CD14-positive monocyte (primary cell): ENCODE measurements at regions not wholly inside any gene's neighbourhood (a gene's known extent, or its start where the extent isn't known, plus 50 kb on each side); places are given as distances from the start of the nearest gene placed in this dataset.

ENCODE experiments used
- DNase-seq, 3 donors: peaks; one replicate each; pipeline ENCODE4 v3.0.0-alpha.2; 2011 to 2022
- H2AFZ ChIP-seq: 2 replicates; pipeline ENCODE4 v1.6.0; 2012; ENCODE audit warnings: mild to moderate bottlenecking, low read depth, low read length, inconsistent platforms; ENCODE audit not compliant: insufficient read depth, poor library complexity, severe bottlenecking
- H3K27ac ChIP-seq, 2 donors: 1 replicate in 1 of 2; 2 replicates in 1 of 2; pipeline ENCODE4 v1.5.1; 2012 to 2013; ENCODE audit warnings: low read length in 2 of 2, control low read depth in 1 of 2, inconsistent platforms in 1 of 2, low read depth in 1 of 2, mild to moderate bottlenecking in 1 of 2
- H3K27me3 ChIP-seq, 2 donors: one replicate each; pipeline versions ENCODE4 v1.6.0 to v1.6.1; 2011 to 2013; ENCODE audit warnings: low read length in 2 of 2; ENCODE audit not compliant: control insufficient read depth in 2 of 2, insufficient read depth in 2 of 2
- H3K36me3 ChIP-seq, 2 donors: replicated peaks in 1 of 2; 1 replicate in 1 of 2; 2 replicates in 1 of 2; pipeline versions ENCODE4 v1.5.1 to v1.6.1; 2012 to 2013; ENCODE audit warnings: low read length in 2 of 2, control low read depth in 1 of 2, inconsistent platforms in 1 of 2, mild to moderate bottlenecking in 1 of 2; ENCODE audit not compliant: insufficient read depth in 2 of 2, control insufficient read depth in 1 of 2
- H3K4me1 ChIP-seq, 2 donors: 1 replicate in 1 of 2; 2 replicates in 1 of 2; pipeline versions ENCODE4 v1.5.1 to v1.6.1; 2012 to 2013; ENCODE audit warnings: low read length in 2 of 2, control low read depth in 1 of 2, inconsistent platforms in 1 of 2, mild to moderate bottlenecking in 1 of 2, moderate library complexity in 1 of 2; ENCODE audit not compliant: insufficient read depth in 2 of 2, control insufficient read depth in 1 of 2
- H3K4me2 ChIP-seq: replicated peaks from 2 replicates; pipeline ENCODE3; 2012; ENCODE audit warnings: low read length, moderate library complexity, mild to moderate bottlenecking; ENCODE audit not compliant: poor library complexity, severe bottlenecking; ENCODE audit errors: extremely low read depth
- H3K4me3 ChIP-seq, 3 experiments: fragments of 200-600 bp in 1 of 3; sonication (generic) in 1 of 3; replicated peaks in 1 of 3; 1 replicate in 2 of 3; 2 replicates in 1 of 3; pipeline ENCODE4 v1.5.1; 2011 to 2013; ENCODE audit warnings: low read length in 3 of 3, mild to moderate bottlenecking in 3 of 3, control low read depth in 2 of 3, low read depth in 2 of 3, inconsistent platforms in 1 of 3, moderate library complexity in 1 of 3
- H3K79me2 ChIP-seq: 2 replicates; pipeline ENCODE4 v1.6.0; 2012; ENCODE audit warnings: mild to moderate bottlenecking, control low read depth, inconsistent platforms, low read length, moderate library complexity; ENCODE audit not compliant: insufficient read depth
- H3K9ac ChIP-seq: 2 replicates; pipeline ENCODE4 v1.6.0; 2017; ENCODE audit warnings: low read length, mild to moderate bottlenecking; ENCODE audit not compliant: insufficient read depth, poor library complexity, severe bottlenecking
- H3K9me3 ChIP-seq, 2 donors: replicated peaks in 1 of 2; 1 replicate in 1 of 2; 2 replicates in 1 of 2; pipeline versions ENCODE4 v1.5.1 to v1.6.1; 2012 to 2013; ENCODE audit warnings: low read length in 2 of 2, control low read depth in 1 of 2; ENCODE audit not compliant: control insufficient read depth in 1 of 2, insufficient read depth in 1 of 2
- H4K20me1 ChIP-seq: 2 replicates; pipeline ENCODE4 v1.6.0; 2012; ENCODE audit warnings: mild to moderate bottlenecking, low read length, control low read depth, moderate library complexity; ENCODE audit not compliant: insufficient read depth
- H3K27ac Mint-ChIP-seq, 7 donors: one replicate each; pipeline ENCODE4 v1.8.0; 2020; ENCODE audit warnings: mild to moderate bottlenecking in 7 of 7, mixed read lengths in 7 of 7, moderate library complexity in 6 of 7, inconsistent platforms in 2 of 7
- H3K27me3 Mint-ChIP-seq, 3 donors: one replicate each; pipeline ENCODE4 v1.8.0; 2021 to 2022; ENCODE audit warnings: low read depth in 3 of 3, mild to moderate bottlenecking in 3 of 3, mixed read lengths in 3 of 3, moderate library complexity in 3 of 3, inconsistent platforms in 1 of 3
- H3K36me3 Mint-ChIP-seq, 2 donors: one replicate each; pipeline ENCODE4 v1.8.0; 2020; ENCODE audit warnings: mixed read lengths in 2 of 2, inconsistent platforms in 1 of 2, mild to moderate bottlenecking in 1 of 2
- H3K4me1 Mint-ChIP-seq: one replicate; pipeline ENCODE4 v1.8.0; 2020; ENCODE audit warnings: mild to moderate bottlenecking, mixed read lengths
- H3K4me3 Mint-ChIP-seq, 2 donors: one replicate each; pipeline ENCODE4 v1.8.0; 2020; ENCODE audit warnings: mild to moderate bottlenecking in 2 of 2, mixed read lengths in 2 of 2, moderate library complexity in 1 of 2
- H3K9me3 Mint-ChIP-seq, 7 donors: one replicate each; pipeline ENCODE4 v1.8.0; 2020 to 2022; ENCODE audit warnings: mixed read lengths in 7 of 7, mild to moderate bottlenecking in 6 of 7, moderate library complexity in 6 of 7, inconsistent platforms in 2 of 7
- CTCF ChIP-seq: fragments of 200-600 bp; IDR thresholded peaks from one replicate; pipeline ENCODE4 v1.8.0; 2022; ENCODE audit warnings: antibody characterized with exemption, mild to moderate bottlenecking
- WGBS: methylation state at CpG from one replicate; pipeline ENCODE4 v1.1.5; 2013; ENCODE audit warnings: missing lambda C conversion rate; ENCODE audit not compliant: insufficient coverage; 5-methylcytosine and 5-hydroxymethylcytosine counted together
- intact Hi-C, 2 donors: fragments of 100-400 bp; cut with micrococcal nuclease; formaldehyde crosslinking; loops; one replicate each; pipeline versions ENCODE4 v1.15.0 to v1.15.1; 2023

GRCh38 chrX:63488546-63489373 is 137.6 kb upstream of the SPIN4 start:
- Histone ChIP-seq H3K9ac (no peak overlapping the region), H3K27ac (no peak overlapping the region), H3K4me3 (no peak overlapping the region), H2AFZ (no peak overlapping the region), H4K20me1 (no peaks in the 10 kb centered on the region), H3K4me1 (no peaks in the 10 kb centered on the region), H3K4me2 (no peak overlapping the region), H3K27me3 (no peaks in the 10 kb centered on the region), H3K36me3 (no peaks in the 10 kb centered on the region), H3K9me3 (peaks cover 3 to 9% of the 10 kb centered on the region in 2 donors), H3K79me2 (no peaks in the 10 kb centered on the region)
- intact Hi-C loops: no loop called here
- H3K27ac Mint-ChIP-seq: peak overlapping the region in 1 of 7 donors; percentile 20
- H3K36me3 Mint-ChIP-seq: peaks cover 0 to 9% of the 10 kb centered on the region in 2 donors
- H3K4me1 Mint-ChIP-seq: no peaks in the 10 kb centered on the region
- H3K27me3 Mint-ChIP-seq: peaks cover 0 to 2% (median 2%) of the 10 kb centered on the region in 3 donors
- 100% methylated on average over 1 of the region's 4 CpGs for WGBS
- H3K4me3 Mint-ChIP-seq: no peak overlapping the region
- no peak for DNase-seq
- H3K9me3 Mint-ChIP-seq: peaks cover 4 to 21% (median 14%) of the 10 kb centered on the region in 7 donors
- no peak for TF ChIP-seq CTCF

DNA sequence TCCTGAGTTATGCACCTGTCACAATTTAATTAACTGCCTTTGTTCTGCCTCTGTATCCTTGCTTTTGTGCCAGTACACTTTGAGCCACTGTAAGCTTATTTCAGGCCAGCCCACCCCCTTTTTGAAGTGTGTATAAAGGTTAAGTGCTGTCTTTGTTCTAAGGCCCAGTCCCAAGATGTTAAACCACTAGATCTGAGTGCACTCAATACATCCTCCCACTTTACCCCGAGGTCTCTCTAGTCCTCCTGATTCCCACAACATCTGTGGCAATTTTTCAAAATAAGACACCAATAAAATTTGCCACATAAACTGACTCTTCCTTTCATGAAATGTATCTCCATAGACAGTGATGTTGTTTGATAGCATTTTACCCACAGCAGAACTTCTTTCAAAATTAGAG is 124.1 kb upstream of the SPIN4 start:
- Mint-ChIP-seq H3K27me3 (no peaks in the 10 kb centered on the region), H3K27ac (no peak overlapping the region), H3K36me3 (peaks cover 2 to 4% of the 10 kb centered on the region in 2 donors), H3K4me1 (no peaks in the 10 kb centered on the region), H3K9me3 (peaks cover 16 to 82% (median 46%) of the 10 kb centered on the region in 7 donors), H3K4me3 (no peak overlapping the region)
- Histone ChIP-seq H3K4me2 (no peak overlapping the region), H3K9me3 (peaks cover 29 to 45% of the 10 kb centered on the region in 2 donors), H3K9ac (no peak overlapping the region), H3K4me3 (no peak overlapping the region), H3K36me3 (no peaks in the 10 kb centered on the region), H3K4me1 (peaks cover 0 to 4% of the 10 kb centered on the region in 2 donors), H3K27ac (no peak overlapping the region), H3K79me2 (no peaks in the 10 kb centered on the region), H2AFZ (no peak overlapping the region), H4K20me1 (no peaks in the 10 kb centered on the region), H3K27me3 (no peaks in the 10 kb centered on the region)
- WGBS: no CpG with 5 or more reads among the region's 1 CpG
- intact Hi-C loops: no loop called here
- DNase-seq: no peak
- no peak for TF ChIP-seq CTCF
